Loucy (cell line): ENCODE measurements at regions not wholly inside any gene's neighbourhood (a gene's known extent, or its start where the extent isn't known, plus 50 kb on each side); places are given as distances from the start of the nearest gene placed in this dataset.

Experiments used
- CTCF ChIP-seq: fragments of 200-600 bp; sonication (generic); conservative IDR thresholded peaks from 2 replicates; pipeline ENCODE4 v1.5.1; 2014; ENCODE audit warnings: mild to moderate bottlenecking, antibody characterized with exemption, low read length
- EZH2phosphoT487 ChIP-seq: fragments of 200-600 bp; IDR thresholded peaks from 2 replicates; pipeline ENCODE4 v1.6.1; 2018; ENCODE audit warnings: antibody characterized with exemption, mild to moderate bottlenecking, moderate library complexity, borderline replicate concordance

GRCh38 chr7:9186730-9187129 is 753.3 kb downstream of the NXPH1 start:
- TF ChIP-seq CTCF, result no peak
- TF ChIP-seq EZH2phosphoT487, result no peak
